SIG-M5 treated with dmso at 0.1 percent for 504 hours (cell line): ENCODE measurements at regions not wholly inside any gene's neighbourhood (a gene's known extent, or its start where the extent isn't known, plus 50 kb on each side); places are given as distances from the start of the nearest gene placed in this dataset.
"Not testable (repeated sequence)": the region's sequence is repeated elsewhere in the genome, so short reads cannot be mapped to it uniquely, and the experiment has no call there.

Experiments
- DNase-seq: peaks from one replicate; lab custom pipeline; 2025; ENCODE audit not compliant: unreplicated experiment; lab: John Stamatoyannopoulos, UW

DNA sequence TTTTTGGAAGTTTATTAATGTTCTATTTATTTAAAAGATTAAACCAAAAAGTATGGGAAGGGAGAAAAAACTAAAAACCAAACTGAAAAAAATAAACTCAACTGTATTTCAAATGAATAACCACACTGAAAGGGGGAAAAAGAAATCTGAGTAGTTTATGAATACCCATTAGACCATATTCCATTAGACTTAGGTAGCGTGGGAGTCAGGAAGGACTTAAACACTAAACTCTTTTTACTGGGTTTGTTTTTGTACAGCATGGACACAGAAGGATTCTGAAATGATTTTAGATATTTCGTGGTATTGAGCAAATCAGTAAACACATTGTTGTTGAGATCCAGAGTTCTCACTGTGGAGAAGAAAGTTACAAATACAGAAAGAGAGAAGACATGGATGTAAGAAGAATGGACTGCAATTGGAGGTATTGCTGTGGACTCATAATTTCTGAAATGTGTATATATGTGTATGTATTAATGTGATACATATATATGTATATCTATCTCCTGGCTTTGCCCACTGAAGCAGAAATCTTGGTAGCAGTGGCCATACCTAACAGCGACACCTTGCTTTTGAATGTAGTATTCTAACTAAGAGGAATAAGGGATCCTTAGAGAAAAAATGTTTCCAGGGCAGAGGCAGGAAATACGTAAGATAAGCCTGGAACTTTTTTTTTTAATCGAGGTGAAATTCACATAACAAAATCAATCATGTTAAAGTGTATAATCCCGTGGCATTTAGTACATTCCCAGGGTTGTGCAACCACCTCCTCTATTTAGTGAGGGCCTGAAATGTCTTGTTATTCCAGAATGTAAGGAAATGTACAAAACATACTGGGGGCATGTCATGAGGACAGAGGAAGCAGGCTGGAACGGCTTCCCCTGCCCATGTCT, 228.8 kb downstream of the SMARCA2 start:
- DNase-seq: no peak

DNA sequence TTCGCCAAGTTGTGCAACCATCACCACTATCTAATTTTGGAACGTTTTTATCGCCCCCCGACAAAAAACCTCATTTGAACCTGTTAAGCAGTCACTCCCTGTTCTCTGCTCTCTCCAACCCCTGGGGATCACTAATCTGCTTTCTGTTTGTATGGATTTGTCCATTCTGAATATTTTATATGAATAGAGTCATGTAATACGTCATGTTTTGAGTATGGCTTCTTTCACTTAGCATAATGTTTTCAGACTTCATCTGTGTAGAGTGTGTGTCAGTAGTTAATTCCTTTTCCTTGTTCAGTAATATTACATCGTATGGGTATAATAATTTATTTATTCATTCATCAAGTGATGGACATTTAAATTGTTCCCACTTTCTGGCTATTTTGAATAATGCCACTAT, 232.2 kb downstream of the SMARCA2 start:
- DNase-seq: no peak

DNA sequence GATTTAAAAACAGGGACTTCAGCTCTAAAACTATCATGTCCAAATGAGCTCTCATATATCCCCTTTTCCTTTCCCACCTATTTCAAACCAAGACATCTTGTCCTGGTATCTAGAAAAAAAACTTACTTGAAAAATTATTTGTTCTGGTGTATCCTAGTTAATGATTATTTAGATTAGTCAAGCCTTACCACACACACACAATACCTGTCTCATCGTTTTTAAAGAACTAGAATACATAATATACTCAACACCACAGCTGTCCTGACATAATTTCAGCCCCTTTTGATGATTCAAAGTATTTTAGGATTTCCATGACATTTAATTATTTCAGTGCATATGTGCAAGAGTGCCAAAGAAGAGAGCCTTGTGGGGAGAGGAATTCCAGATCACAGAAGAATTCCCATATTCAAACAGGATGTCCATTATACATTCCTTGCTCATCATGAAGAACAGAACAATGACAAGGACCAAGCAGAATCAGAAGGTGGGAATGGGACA, 233.7 kb downstream of the SMARCA2 start:
- no peak for DNase-seq

DNA sequence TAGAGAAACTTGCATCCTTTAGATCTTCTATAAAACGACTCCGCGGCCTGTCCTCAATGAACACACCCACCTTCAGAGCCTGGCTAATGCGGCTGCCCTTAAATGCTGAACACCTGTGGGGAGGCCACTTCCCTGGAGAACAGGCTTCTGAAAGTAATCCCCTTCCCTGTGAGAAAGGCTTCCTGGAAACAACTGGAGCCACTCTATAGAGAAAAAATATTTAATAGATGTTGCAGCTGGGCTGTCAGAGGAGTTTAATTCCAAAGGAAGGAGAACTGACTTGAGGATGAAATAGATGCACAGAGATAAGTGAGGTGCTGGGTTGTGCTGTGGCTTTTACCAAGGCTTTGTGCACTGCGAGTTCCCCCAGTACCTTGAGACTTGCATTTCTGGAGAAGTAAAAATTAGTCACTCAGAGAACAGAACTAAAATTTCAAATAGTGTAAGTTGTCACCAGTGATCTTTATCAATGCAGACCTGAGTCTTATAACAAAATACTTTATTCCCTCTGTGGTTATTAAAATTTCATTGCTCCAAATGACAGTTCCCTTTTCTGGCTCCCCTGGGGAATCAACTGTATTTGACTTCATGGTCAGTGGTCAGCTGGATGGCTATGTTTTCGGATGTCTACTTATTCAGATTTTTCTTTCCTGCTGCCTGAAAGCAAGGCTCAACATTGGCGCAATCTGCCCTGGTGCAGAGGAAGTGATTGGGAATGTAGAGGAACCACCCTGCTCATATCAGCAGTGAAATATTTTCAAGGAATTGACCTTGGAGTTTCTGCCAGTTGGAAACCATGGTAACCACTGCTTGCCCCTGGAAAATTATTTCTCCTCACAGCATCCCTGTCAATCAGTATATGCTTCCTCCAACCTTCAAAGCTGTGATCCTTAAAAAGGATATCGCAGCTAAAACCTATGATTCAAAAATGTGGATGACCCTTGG, 238.8 kb downstream of the SMARCA2 start:
- no peak for DNase-seq

DNA sequence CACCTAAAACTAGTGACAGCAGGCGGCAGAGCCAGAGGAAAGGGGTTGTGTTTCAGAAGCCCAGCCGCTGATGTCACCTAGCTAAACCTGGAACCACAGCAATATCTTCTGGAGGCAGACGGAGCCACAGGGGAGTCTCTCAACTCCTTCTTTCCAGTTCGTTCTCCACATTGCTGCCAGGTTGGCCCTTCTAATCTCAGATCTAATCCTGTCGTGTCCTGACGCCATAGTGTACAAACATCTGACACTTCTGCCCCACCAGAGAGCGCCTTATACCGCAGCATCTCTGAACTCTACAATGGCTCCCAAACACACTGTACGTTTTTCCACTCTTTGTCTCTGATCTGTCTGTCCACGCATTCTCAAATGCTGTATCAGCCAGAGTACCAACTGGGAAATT, 240.0 kb downstream of the SMARCA2 start:
- peak; percentile 9 for DNase-seq

DNA sequence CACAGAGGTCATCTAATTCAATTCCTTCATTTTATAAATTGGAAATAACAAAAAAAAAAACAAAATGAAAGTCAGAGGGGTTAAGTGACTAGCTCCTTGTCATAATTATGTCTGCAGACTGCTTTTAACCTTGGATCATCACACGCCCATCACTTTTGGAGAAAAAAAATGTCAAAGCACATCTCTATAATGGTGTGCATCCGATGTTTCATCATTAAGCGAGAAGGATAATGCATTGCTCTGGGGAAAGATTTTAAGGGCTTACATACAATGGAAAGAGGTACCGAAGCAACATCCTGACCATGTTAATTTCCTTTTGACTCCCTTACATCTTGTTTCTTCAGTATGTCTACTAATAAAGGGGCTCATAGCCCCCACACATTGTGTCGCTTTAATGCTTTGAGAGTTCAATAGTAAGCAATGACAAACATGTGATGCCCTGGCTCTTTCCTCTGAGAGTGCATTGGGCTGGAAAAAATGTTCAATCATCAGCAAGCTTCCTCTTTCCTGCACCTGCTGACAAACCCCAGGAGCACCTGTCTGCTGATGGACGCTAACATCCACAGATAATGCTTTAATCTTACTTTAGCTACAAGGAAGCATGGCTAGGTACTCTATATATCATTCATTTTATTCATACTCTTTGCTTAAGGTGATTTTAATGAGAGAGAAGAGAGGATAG, 242.2 kb downstream of the SMARCA2 start:
- no peak for DNase-seq

DNA sequence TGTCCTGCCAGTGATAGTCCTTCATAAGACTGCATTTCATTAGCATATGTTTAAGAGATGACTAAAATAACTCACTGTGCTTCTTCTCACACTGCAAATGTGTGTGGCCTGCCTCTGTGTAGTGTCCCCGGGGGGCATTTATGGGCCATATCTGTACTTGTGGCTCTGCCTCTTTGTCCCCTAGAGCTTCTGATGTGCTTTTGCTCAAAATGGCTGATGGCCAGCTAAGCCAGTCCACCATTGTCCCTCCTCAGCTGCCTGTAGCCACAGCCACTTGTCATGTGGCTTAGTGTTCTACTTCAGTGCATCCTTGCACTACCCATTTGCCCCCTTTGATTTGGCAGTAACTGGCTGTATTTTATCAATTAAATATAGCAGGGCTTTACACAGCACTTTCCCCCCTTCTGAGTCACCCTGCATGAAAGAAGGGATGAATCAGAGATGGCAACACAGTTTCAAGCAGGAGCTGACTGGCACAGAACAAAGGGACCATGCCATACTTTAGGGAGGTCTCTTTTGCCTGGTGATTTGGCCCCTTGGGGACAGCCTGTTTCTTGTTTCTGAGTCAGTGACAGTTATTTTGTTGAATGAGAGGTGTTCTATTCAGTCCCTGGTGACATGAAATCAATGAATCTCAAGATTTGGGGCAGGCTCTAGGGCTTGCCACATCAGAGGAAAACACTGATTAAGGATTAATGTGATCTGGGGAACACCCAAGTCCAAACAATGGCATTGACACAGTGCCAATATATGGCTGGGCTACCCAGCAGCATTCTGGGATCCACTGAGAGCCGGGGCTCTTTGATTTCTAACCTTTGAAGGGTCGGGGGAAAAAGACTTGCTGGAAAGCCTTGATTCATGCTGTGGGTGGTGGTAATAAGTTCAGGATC, 245.5 kb downstream of the SMARCA2 start:
- no peak for DNase-seq

DNA sequence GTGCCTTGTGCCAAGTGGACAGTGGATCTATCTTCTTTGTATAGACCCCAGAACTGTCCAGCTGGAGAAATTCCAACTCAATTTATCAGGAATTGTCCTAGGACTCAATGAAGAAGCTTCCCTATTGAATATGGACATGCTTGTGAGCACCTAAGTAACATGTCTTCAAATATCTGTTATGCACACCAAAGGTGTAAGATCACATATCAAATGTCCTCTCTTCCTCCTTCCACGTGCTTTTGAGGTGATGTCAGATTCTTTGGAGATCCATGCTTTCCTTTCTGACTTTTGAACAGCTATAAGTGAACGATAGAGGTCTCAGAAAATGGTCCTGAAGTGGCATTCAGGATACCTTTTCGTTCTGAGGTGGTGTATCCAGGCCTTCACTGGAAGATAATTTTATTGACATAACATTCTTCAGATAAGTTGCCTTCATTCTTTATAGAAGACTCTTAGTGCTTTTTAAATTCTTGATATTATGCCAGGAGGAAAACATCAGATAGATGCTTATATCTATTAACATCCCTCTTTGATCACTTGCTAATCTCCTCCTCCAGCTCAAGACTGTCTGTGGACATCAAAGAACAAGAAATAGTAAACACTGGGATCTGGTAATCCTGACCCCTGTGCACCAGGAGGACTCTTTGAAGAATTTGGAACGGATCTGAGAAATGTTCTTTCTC, 246.4 kb downstream of the SMARCA2 start:
- DNase-seq: no peak

DNA sequence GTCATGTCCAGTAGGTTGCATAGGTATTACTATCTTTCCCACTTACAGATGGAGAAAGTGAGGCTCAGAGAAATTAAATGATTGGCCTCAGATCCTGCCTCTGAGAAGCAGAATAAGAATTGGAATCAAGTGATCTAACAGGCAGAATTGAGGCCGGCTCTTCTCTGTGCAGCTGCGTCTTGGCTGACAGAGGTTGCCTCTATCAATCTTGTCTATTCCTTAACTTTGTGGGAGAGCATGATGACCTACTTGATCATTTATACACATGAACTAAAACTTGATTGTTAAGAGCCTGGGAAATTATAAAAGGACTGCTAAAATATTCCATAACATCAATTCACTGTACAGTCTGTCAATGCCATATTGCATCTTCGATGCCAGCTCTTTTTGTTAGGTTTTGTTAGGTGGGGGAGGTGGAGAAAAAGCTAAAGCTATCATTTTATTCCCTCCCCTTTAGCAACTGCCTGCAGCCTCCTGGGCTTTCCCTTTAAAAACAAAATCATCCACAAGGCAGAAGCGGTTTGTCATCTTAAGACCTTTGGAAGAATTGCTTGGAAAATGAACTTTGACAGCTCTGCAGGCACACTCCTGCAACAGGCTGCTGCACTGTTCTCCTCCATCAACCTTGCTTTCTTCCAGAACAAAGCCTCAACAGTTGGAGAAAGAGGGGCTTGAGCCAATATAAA, 247.4 kb downstream of the SMARCA2 start:
- DNase-seq: no peak

DNA sequence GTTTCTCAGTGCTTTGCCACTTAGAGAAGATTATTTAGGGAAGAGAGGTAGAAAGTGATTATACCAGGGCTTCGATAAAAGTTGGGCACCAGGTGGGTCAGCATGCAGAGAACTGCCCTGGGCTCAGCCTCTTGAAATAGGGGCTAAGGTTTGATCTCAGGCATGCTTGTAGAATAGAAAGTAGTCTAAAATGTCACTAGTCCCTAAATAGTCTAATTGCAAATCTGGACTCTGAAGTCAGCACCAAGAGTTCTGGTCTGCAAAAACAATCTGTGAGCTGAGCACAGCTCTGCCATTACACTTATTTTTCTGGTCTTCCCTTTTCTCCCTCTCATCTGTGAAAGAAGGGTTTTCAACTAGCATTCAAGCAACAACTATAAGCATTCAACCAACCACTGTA, 248.0 kb downstream of the SMARCA2 start:
- no peak for DNase-seq

DNA sequence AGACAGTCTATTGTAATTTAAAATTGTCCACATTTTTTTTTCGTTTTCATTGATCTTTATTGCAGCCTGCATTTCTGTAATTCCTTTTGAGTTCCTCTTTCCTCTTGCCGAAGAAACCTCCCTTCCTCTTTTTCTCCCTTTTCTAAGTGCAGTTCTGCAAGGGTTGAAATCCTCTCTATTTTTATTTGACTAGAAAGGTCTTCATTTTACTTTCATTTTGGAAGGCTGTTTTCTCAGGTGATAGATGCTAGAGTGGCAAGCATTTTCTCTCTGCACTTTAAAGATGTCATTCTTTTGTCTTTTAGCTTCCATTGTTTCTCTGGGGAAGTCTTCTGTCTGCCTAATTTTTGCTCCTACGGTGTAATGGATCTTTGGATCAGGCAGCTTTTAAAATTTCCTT, 248.5 kb downstream of the SMARCA2 start:
- DNase-seq: peak; percentile 85

DNA sequence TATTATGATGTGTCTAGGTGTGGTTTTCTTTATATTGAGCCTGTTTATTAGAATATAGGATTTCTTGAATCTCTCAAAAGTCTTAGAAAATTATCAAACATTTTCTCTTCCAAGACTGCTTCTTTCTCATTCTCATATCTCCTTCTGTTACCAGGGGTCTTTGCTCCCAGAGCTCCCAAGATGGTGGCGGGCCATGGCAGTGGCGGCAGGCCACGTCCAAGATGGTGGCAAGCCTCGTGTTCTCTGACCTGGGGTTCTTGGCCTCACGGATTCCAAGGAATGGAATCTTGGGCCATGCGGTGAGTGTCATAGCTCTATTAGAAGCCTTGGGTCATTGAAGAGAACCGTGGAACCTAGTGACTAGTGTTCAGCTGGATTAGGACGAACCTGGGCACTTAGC, 248.9 kb downstream of the SMARCA2 start:
- DNase-seq: no peak

DNA sequence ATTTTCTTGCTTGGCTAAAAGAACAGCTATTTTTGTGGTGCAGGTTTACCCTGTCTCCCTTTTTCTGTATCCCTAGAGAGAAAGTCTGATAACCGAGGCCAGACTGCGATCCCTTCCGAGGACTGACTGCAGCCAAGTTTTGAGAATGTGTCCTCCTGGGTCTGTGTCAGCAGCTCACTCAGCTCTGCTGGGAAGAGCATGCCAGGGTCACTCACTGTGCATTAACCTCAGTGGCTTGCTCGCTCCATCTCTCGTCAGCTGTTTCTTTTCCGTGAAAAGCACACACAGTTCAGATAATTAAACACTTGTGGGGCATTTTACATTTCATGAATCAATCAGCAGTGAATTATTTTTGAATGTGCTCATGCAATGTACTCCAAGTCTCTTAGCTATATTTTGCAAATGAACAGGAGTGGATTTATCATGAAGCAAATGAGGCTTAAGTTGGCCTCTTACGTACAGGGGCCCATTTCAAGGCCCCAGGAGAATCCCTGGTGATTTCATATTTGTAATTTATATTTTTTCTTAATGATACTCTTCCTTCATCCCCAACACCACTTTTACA, 252.1 kb downstream of the SMARCA2 start:
- DNase-seq: no peak

DNA sequence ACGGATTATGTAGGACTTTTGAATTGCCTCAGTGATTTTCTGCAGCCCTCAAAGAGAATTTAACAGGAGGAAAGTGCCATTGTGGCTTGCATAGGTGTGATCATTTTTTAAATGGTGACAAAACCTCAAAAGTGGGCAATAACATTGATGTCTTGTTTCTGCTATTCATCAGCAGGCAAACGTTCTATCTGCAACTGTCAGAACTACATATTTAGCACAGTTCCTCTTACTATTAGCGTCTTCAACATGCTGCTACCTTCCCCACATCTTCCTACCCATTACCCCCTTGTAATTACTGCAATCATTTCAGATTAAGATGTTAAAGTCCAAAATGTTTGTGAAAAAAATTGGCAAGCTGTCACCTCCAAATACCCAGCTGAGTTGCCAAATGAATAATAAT, 254.6 kb downstream of the SMARCA2 start:
- DNase-seq: no peak

DNA sequence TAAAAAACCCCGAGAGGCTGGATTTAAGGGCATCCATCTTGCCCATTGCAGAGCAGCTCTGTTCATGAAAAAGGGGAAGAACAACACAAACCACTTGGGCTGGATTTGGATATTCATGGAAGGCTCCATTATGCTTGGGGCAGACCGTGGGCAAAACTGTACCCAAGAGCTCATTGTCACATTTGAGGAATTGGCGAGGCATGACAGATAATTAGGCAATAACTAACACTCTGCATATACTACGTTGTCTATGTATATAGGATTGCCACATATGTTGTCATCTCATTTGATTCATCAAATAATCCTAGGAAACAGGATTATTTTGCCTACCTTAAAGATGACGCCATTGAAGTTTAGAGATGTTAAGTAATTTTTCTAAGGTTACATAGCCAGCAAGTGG, 255.4 kb downstream of the SMARCA2 start:
- DNase-seq: no peak

DNA sequence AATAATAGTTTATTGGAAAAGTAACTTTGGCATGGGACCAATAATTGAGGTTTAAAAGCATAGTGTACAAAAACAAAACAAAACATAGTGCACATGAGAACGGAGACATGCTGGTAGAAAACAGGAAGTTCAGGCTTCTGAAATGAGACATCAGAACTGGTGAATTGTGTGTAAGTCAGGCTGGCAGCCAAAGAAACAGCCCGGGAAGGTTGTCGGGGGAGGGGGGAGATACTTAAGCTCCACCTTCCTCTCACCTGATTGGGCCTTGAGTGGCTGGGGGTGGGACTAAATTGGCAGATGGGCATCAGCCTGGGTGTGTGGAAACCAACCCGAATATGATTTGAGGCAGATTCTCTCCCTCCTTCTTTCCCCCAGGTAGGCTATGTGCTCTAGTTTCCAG, 256.3 kb downstream of the SMARCA2 start:
- DNase-seq: peak; percentile 29

DNA sequence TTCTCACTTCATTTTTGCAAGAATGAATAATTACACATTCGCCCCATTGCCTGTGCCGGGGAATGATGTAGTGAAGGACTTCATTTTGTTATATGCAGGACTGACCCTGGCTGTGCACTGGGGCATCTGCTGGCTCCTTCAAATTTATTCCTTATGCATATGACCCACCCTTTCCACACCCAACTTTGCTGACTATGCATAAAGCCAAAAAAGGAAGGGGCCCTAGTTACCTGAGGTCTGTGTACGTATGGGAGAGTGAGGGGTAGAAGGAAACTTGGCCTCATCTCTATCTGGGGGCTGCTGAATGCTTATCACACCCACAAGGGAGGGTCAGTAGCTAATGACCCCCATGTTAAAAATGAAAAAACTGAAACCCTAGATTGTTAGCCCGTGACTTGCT, 259.6 kb downstream of the SMARCA2 start:
- DNase-seq: no peak

DNA sequence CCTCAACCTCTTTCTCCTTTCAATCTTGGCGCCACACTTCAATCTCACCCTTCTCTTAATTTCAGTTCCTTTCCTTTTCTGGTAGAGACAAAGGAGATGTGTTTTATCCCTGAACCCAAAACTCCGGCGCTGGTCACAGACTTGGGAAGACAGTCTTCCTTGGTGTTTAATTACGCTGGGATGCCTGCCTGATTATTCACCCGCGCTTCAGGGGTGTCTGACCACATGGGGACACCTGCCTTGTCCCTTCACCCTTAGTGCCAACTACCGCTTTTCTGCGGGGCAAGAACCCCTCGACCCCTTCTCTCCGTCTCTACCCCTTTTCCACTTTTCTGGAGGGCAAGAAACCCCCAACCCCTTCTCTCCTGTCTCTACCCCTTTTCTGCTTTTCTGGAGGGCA, 261.1 kb downstream of the SMARCA2 start:
- DNase-seq: no peak

DNA sequence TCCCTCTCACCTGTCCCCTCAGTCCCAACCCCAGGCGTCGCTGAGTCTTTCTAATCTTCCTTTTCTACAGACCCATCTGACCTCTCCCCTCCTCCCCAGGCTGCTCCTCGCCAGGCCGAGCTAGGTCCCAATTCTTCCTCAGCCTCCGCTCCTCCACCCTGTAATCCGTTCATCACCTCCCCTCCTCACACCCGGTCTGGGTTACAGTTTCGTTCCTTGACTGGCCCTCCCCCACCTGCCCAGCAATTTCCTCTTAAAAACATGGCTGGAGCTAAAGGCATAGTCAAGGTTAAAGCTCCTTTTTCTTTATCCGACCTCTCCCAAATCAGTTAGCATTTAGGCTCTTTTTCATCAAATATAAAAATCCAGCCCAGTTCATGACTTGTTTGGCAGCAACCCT, 262.0 kb downstream of the SMARCA2 start:
- DNase-seq: not testable (repeated sequence)
